Vagina (tissue), 2 donors: ENCODE measurements at regions not wholly inside any gene's neighbourhood (a gene's known extent, or its start where the extent isn't known, plus 50 kb on each side); places are given as distances from the start of the nearest gene placed in this dataset.
"Not testable (repeated sequence)": the region's sequence is repeated elsewhere in the genome, so short reads cannot be mapped to it uniquely, and the experiment has no call there.

Experiments
- DNase-seq, 2 donors: peaks; one replicate each; pipeline ENCODE4 v3.0.0-alpha.2; 2017; ENCODE audit errors: extremely low spot score in 2 of 2
- H3K27ac ChIP-seq: fragments of 200-600 bp; sonication (generic); one replicate; pipeline ENCODE4 v1.5.1; 2019
- H3K27me3 ChIP-seq: fragments of 200-600 bp; sonication (generic); one replicate; pipeline ENCODE4 v1.5.1; 2019
- H3K36me3 ChIP-seq, 2 donors: fragments of 200-600 bp; sonication (generic); one replicate each; pipeline ENCODE4 v1.5.1; 2017 to 2019
- H3K4me1 ChIP-seq: fragments of 200-600 bp; sonication (generic); one replicate; pipeline ENCODE4 v1.5.1; 2019
- H3K4me3 ChIP-seq, 2 donors: fragments of 200-600 bp; sonication (generic); 1 replicate in 1 of 2; 2 replicates in 1 of 2; pipeline ENCODE4 v1.5.1; 2016 to 2019
- H3K9me3 ChIP-seq: fragments of 200-600 bp; sonication (generic); one replicate; pipeline ENCODE4 v1.5.1; 2019
- CTCF ChIP-seq, 3 experiments: fragments of 450-650 bp in 2 of 3; fragments of 200-600 bp in 1 of 3; sonication (generic) in 1 of 3; IDR thresholded peaks; one replicate each; pipeline ENCODE4 v1.5.1; 2017 to 2019; ENCODE audit warnings: antibody characterized with exemption in 3 of 3, mild to moderate bottlenecking in 2 of 3, moderate library complexity in 2 of 3
- POLR2A ChIP-seq, 2 donors: fragments of 450-650 bp; IDR thresholded peaks; one replicate each; pipeline ENCODE4 v1.6.1; 2017; ENCODE audit warnings: antibody characterized with exemption in 2 of 2, mild to moderate bottlenecking in 2 of 2, moderate library complexity in 2 of 2
- POLR2AphosphoS5 ChIP-seq, 2 donors: sonication (generic); formaldehyde crosslinking; IDR thresholded peaks; one replicate each; pipeline ENCODE4 v1.9.0; 2017; ENCODE audit warnings: antibody characterized with exemption in 2 of 2, mild to moderate bottlenecking in 2 of 2, low read depth in 1 of 2; ENCODE audit not compliant: insufficient read depth in 1 of 2
- intact Hi-C: fragments of 100-400 bp; cut with DNase I; formaldehyde crosslinking; loops from one replicate; pipeline ENCODE4 v1.15.1; 2023

- no peak for DNase-seq
- Histone ChIP-seq H3K36me3 (no peaks in the 10 kb centered on the region), H3K4me1 (no peaks in the 10 kb centered on the region), H3K27me3 (no peaks in the 10 kb centered on the region), H3K27ac (no peak overlapping the region), H3K9me3 (no peaks in the 10 kb centered on the region), H3K4me3 (no peak overlapping the region)
- TF ChIP-seq POLR2A (IDR thresholded peaks at IDR 0.05) (no peak), POLR2AphosphoS5 (IDR thresholded peaks at IDR 0.05; ENCODE audit: insufficient read depth in 1 of 2, low read depth in 1 of 2) (no peak), CTCF (IDR thresholded peaks at IDR 0.05) (no peak)
- intact Hi-C loops: no loop called here
Observed at GRCh38 chr9:101858026-101858425, 119.6 kb upstream of the GRIN3A start.

GRCh38 chr9:101849102-101849707 lies 110.8 kb upstream of the GRIN3A start:
- TF ChIP-seq POLR2A (IDR thresholded peaks at IDR 0.05): no peak
- no peak for TF ChIP-seq POLR2AphosphoS5 (IDR thresholded peaks at IDR 0.05; ENCODE audit: insufficient read depth in 1 of 2, low read depth in 1 of 2)
- TF ChIP-seq CTCF (IDR thresholded peaks at IDR 0.05): no peak
- no peaks in the 10 kb centered on the region for H3K4me1 ChIP-seq
- no peak overlapping the region for H3K4me3 ChIP-seq
- intact Hi-C loops: no loop called here
- no peaks in the 10 kb centered on the region for H3K36me3 ChIP-seq
- H3K9me3 ChIP-seq: no peaks in the 10 kb centered on the region
- DNase-seq: no peak
- H3K27me3 ChIP-seq: no peaks in the 10 kb centered on the region
- H3K27ac ChIP-seq: no peak overlapping the region

GRCh38 chr9:101848485-101848919 lies 110.1 kb upstream of the GRIN3A start:
- TF ChIP-seq CTCF (IDR thresholded peaks at IDR 0.05): no peak
- peak in 1 of 2 donors; percentile 31 for TF ChIP-seq POLR2AphosphoS5 (IDR thresholded peaks at IDR 0.05; ENCODE audit: insufficient read depth in 1 of 2, low read depth in 1 of 2)
- no peak for TF ChIP-seq POLR2A (IDR thresholded peaks at IDR 0.05)
- no peak for DNase-seq
- no peaks in the 10 kb centered on the region for H3K9me3 ChIP-seq
- H3K27ac ChIP-seq: no peak overlapping the region
- no peak overlapping the region for H3K4me3 ChIP-seq
- H3K36me3 ChIP-seq: no peaks in the 10 kb centered on the region
- intact Hi-C loops: no loop called here
- H3K27me3 ChIP-seq: no peaks in the 10 kb centered on the region
- no peaks in the 10 kb centered on the region for H3K4me1 ChIP-seq

DNA sequence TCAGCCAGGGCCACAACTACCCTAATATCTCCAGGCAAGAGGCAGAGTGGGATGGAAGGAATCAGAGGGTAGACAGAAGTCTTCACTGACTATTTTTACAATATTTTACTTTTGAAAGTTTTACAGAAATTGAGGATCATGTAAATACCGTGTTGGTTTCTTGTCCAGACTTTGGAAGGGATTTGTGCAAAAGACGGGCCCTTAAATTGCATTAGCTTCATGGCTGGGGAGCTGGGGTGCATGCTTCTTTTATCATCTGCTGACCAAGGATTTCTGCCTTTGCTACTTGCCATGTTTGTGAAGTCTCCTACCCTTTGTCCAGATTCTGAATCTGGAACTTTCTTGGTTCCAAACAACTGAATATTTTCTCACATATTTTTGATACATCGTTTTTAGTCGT lies 107.7 kb upstream of the GRIN3A start:
- TF ChIP-seq POLR2AphosphoS5 (IDR thresholded peaks at IDR 0.05; ENCODE audit: insufficient read depth in 1 of 2, low read depth in 1 of 2) (no peak), POLR2A (IDR thresholded peaks at IDR 0.05) (no peak), CTCF (IDR thresholded peaks at IDR 0.05) (no peak)
- Histone ChIP-seq H3K36me3 (no peaks in the 10 kb centered on the region), H3K4me1 (no peaks in the 10 kb centered on the region), H3K4me3 (no peak overlapping the region), H3K9me3 (no peaks in the 10 kb centered on the region), H3K27ac (no peak overlapping the region), H3K27me3 (no peaks in the 10 kb centered on the region)
- DNase-seq: no peak
- intact Hi-C loops: no loop called here

DNA sequence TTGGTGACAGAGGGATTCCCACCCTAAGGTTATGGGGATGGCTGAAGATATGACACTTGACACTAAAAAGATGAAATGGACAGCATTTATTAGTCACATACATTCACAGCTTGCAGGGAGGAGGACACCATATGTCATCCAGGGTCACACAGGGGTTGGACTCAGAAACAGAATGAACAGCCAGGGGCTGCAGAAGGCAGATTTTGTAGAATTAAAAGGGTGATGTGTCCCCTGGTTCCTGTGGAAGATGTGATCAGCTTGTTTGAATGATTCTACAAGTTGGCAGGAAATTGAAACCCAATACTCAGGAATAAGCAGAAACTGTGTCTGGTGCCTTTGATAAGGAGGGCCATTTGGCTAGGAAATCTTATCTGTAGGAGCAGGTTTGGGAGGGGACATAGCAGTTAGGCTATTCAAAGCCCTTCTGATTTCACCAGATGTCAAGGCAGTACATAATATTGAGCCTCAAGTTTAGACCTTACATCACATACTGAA lies 102.3 kb upstream of the GRIN3A start:
- Histone ChIP-seq H3K27me3 (no peaks in the 10 kb centered on the region), H3K4me1 (no peaks in the 10 kb centered on the region), H3K36me3 (no peaks in the 10 kb centered on the region), H3K27ac (no peak overlapping the region), H3K4me3 (no peak overlapping the region), H3K9me3 (no peaks in the 10 kb centered on the region)
- intact Hi-C loops: no loop called here
- TF ChIP-seq CTCF (IDR thresholded peaks at IDR 0.05): no peak
- TF ChIP-seq POLR2AphosphoS5 (IDR thresholded peaks at IDR 0.05; ENCODE audit: insufficient read depth in 1 of 2, low read depth in 1 of 2): no peak
- no peak for TF ChIP-seq POLR2A (IDR thresholded peaks at IDR 0.05)
- no peak for DNase-seq

DNA sequence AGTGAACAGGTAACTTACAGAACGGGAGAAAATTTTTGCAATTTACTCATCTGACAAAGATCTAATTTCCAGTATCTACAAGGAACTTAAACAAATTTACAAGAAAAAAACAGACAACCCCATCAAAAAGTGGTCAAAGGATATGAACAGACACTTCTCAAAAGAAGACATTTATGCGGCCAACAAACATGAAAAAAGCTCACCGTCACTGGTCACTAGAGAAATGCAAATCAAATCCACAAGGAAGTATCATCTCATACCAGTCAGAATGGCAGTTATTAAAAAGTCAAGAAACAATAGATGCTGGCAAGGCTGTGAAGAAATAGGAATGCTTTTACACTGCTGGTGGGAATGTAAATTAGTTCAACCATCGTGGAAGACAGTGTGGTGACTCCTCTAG lies 100.5 kb upstream of the GRIN3A start:
- H3K4me1 ChIP-seq, DNase-seq, H3K27ac ChIP-seq, H3K9me3 ChIP-seq, H3K36me3 ChIP-seq, H3K27me3 ChIP-seq, H3K4me3 ChIP-seq, intact Hi-C loops: not testable (repeated sequence)
